H7 (cell line): ENCODE measurements at regions not wholly inside any gene's neighbourhood (a gene's known extent, or its start where the extent isn't known, plus 50 kb on each side); places are given as distances from the start of the nearest gene placed in this dataset.
A peak's percentile ranks its signal among the peaks of the same experiment; 100 is the strongest.

Experiments used
- DNase-seq: peaks from one replicate; pipeline ENCODE4 v3.0.0; 2012
- H3K27me3 ChIP-seq: 2 replicates; pipeline ENCODE4 v1.6.0; 2011; ENCODE audit warnings: mild to moderate bottlenecking, low read length; ENCODE audit not compliant: control insufficient read depth, insufficient read depth
- H3K36me3 ChIP-seq: replicated peaks from 2 replicates; pipeline ENCODE4 v1.5.1; 2011; ENCODE audit warnings: low read length; ENCODE audit not compliant: control insufficient read depth, insufficient read depth
- H3K4me3 ChIP-seq: 2 replicates; pipeline ENCODE4 v1.5.1; 2011; ENCODE audit warnings: low read depth, mild to moderate bottlenecking, control low read depth, low read length, moderate library complexity; ENCODE audit not compliant: insufficient read depth

- no peaks in the 10 kb centered on the region for H3K27me3 ChIP-seq
- DNase-seq: no peak
- no peak overlapping the region for H3K4me3 ChIP-seq
- H3K36me3 ChIP-seq: no peaks in the 10 kb centered on the region
These were observed 74.7 kb upstream of the WNT11 start for GRCh38 chr11:76280882-76281557.

- Histone ChIP-seq H3K4me3 (no peak overlapping the region), H3K27me3 (no peaks in the 10 kb centered on the region), H3K36me3 (no peaks in the 10 kb centered on the region)
- DNase-seq: no peak
These were observed 74.0 kb upstream of the WNT11 start for GRCh38 chr11:76280151-76280881.

- no peak for DNase-seq
- Histone ChIP-seq H3K36me3 (no peaks in the 10 kb centered on the region), H3K4me3 (no peak overlapping the region), H3K27me3 (no peaks in the 10 kb centered on the region)
These were observed 73.3 kb upstream of the WNT11 start for GRCh38 chr11:76279646-76280045.

GRCh38 chr11:76279038-76279437, 72.7 kb upstream of the WNT11 start:
- Histone ChIP-seq H3K27me3 (no peaks in the 10 kb centered on the region), H3K4me3 (no peak overlapping the region), H3K36me3 (no peaks in the 10 kb centered on the region)
- DNase-seq: no peak

GRCh38 chr11:76278526-76278925, 72.2 kb upstream of the WNT11 start:
- H3K36me3 ChIP-seq: no peaks in the 10 kb centered on the region
- no peak for DNase-seq

GRCh38 chr11:76277298-76278175, 71.2 kb upstream of the WNT11 start:
- Histone ChIP-seq H3K4me3 (no peak overlapping the region), H3K36me3 (no peaks in the 10 kb centered on the region), H3K27me3 (no peaks in the 10 kb centered on the region)
- peak; percentile 77 for DNase-seq

More at GRCh38 chr11:76278526-76278925, 72.2 kb upstream of the WNT11 start:
- Histone ChIP-seq H3K27me3 (no peaks in the 10 kb centered on the region), H3K4me3 (no peak overlapping the region)

GRCh38 chr11:76276781-76277155, 70.5 kb upstream of the WNT11 start:
- no peak for DNase-seq

GRCh38 chr11:76276046-76276780, 69.9 kb upstream of the WNT11 start:
- no peak for DNase-seq
- H3K4me3 ChIP-seq: no peak overlapping the region
- no peaks in the 10 kb centered on the region for H3K27me3 ChIP-seq
- H3K36me3 ChIP-seq: no peaks in the 10 kb centered on the region

More at GRCh38 chr11:76276781-76277155, 70.5 kb upstream of the WNT11 start:
- Histone ChIP-seq H3K36me3 (no peaks in the 10 kb centered on the region), H3K4me3 (no peak overlapping the region), H3K27me3 (no peaks in the 10 kb centered on the region)

- no peak for DNase-seq
These were observed 69.1 kb upstream of the WNT11 start for GRCh38 chr11:76275446-76275845.

GRCh38 chr11:76271068-76271467, 64.8 kb upstream of the WNT11 start:
- no peaks in the 10 kb centered on the region for H3K36me3 ChIP-seq
- DNase-seq: no peak
- H3K4me3 ChIP-seq: no peak overlapping the region
- H3K27me3 ChIP-seq: no peaks in the 10 kb centered on the region

More at GRCh38 chr11:76275446-76275845, 69.1 kb upstream of the WNT11 start:
- Histone ChIP-seq H3K36me3 (no peaks in the 10 kb centered on the region), H3K27me3 (no peaks in the 10 kb centered on the region), H3K4me3 (no peak overlapping the region)

- DNase-seq: no peak
- Histone ChIP-seq H3K4me3 (no peak overlapping the region), H3K27me3 (no peaks in the 10 kb centered on the region), H3K36me3 (no peaks in the 10 kb centered on the region)
These were observed 64.1 kb upstream of the WNT11 start for GRCh38 chr11:76270389-76270788.

- H3K36me3 ChIP-seq: no peaks in the 10 kb centered on the region
These were observed 63.5 kb upstream of the WNT11 start for GRCh38 chr11:76269661-76270261.

GRCh38 chr11:76269247-76269646, 62.9 kb upstream of the WNT11 start:
- Histone ChIP-seq H3K27me3 (no peaks in the 10 kb centered on the region), H3K4me3 (no peak overlapping the region), H3K36me3 (no peaks in the 10 kb centered on the region)
- DNase-seq: no peak

More at GRCh38 chr11:76269661-76270261, 63.5 kb upstream of the WNT11 start:
- no peak for DNase-seq
- H3K4me3 ChIP-seq: no peak overlapping the region
- no peaks in the 10 kb centered on the region for H3K27me3 ChIP-seq

GRCh38 chr11:76268498-76268897, 62.2 kb upstream of the WNT11 start:
- Histone ChIP-seq H3K36me3 (no peaks in the 10 kb centered on the region), H3K4me3 (no peak overlapping the region), H3K27me3 (no peaks in the 10 kb centered on the region)
- no peak for DNase-seq
